Epidermal melanocyte (primary cell): ENCODE measurements at regions not wholly inside any gene's neighbourhood (a gene's known extent, or its start where the extent isn't known, plus 50 kb on each side); places are given as distances from the start of the nearest gene placed in this dataset.

ENCODE experiments used
- DNase-seq: peaks from one replicate; pipeline ENCODE4 v3.0.0; 2011; ENCODE audit warnings: low spot score; ENCODE audit not compliant: insufficient read length

DNA sequence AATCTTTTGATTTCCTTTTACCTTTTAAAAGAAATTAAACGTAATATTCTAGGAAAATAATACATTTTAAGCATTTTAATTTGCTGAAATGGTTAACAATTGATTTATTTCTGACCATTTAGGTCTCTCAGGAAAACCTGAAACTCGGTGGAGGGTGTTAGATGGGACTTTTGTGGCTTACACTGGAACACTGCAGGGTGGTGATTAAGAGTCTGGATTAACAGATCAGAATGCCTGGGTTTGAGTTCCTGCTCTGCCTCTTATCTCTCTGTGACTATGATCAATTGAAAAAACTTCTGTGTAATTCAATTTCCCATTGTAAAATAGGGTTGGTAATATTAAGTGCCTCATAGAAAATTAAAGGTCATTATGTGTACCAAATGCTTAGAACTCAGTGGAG lies 168.7 kb downstream of the UBE2E3 start:
- no peak for DNase-seq

DNA sequence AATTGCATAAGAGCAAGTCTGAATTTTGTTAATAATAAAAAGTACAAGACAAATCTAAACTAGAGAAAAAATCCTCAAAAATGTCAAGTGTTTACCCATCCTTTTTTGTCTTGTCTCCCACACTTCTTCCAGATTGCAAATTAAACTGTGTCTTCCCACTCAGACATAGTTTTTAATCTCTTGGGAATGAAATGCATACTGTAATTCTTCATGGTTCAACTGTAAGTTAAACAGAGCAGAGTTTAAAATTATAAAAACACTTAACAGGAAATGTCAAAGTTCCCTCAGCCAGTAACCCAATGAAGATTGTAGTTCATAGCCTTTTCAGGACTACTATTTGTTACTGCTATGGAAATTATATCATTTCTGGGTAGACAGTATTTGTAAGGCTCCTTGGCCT lies 171.8 kb downstream of the UBE2E3 start:
- DNase-seq, result no peak

DNA sequence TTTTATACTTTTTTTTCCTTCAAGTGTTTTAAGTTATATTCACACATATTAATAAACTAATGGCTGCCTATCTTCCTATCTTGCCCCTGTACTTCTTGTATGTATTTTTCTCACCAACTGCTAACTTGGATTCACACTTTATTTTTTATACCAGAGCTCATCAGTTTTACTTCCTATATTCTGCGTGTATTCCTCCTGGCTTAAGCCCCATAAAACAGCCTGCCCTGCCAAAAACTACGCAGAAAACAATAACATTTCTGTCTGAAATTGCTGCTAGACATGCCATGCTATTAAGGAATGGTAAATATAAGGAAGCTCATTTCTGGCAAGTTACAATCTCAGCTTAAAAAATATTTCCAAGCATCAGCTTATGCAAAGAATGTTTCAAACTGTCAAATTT lies 172.3 kb downstream of the UBE2E3 start:
- DNase-seq, result no peak

DNA sequence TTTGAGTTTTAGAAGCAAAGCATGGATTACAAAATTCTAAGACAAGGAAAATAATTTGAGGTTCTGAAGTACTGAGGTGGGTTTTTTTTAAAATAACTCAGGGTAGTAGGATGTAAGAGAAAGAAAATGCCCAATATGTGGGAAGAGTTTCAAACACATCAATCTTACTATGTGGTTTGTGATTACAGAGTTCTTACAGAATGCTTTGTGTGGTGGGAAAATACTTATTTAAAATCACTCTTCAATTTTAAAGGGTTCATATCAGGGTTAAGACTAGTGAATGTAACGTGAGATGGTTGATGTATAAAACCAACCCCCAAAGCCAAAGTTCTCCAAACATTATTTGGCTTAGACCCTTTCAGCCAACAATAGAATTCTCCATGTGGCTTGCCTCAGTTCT lies 173.5 kb downstream of the UBE2E3 start:
- no peak for DNase-seq

DNA sequence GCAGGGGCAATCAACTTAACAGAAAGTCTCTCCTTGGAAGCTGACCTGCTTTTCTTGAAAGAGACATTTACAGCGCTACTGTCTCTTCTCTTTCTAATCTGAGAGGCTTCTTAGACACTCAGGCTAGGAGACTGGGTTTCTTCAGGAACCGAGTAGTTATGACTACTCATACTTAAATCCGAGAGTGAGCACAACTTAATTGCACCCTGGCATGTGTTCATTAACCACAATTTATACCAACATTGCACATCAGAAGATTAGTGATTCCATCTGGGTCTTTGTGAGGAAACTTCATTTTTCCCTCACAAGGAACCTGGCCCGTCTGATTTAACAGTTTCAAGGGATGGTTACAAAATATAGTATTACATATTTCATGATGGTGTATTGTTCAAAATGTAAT lies 176.9 kb downstream of the UBE2E3 start:
- DNase-seq, result no peak

DNA sequence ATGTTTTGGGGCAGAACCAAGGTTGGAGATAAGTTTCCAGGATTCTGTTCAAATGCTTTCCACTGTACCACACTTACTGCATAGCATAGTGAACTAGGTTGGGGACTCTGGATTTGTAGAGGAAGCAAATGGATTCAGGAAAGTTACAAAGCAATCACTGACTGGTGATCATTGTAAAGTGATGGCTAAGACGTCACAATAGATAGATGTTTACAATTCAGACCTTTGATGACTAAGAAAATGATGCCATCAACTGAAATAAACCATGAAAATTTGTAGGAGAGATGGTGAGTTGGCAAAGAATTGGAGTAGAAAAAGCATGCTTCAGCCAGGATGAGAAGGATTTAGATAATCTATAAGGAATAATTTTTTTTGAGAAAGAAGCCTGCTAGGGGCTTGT lies 178.0 kb downstream of the UBE2E3 start:
- no peak for DNase-seq

DNA sequence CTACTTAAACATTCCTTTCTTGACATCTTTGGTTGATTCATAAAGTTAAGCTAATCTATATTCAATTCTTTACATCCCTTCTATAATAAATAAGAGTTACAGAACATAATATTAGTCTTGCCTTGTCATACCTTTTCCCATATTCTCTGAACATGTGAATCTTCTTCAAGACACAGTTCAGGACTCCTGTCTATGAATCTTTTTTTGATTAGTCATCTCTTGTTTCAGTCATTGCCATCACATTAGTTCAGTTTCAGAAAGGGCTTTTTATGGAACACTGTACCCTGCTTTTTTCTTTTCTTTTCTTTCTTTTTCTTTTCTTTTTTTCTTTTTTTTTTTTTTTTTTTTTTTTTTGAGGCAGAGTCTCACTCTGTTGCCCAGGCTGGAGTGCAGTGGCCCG lies 181.2 kb downstream of the UBE2E3 start:
- no peak for DNase-seq

DNA sequence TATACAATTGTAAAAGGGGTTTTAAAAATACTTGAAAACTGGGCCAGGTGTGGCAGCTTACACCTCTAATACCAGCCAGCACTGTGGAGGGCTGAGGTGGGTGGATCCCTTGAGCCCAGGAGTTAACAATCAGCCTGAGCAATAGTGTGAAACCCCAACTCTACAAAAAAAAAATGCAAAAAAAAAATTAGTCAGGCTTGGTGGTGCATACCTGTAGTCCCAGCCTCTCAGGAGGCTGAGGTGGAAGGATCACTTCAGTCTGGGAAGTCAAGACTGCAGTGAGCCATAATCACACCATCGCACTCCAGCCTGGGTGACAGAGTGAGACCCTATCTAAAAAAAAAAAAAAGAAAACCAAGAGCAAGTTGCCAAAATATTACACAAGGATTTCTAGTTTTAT lies 182.7 kb downstream of the UBE2E3 start:
- no peak for DNase-seq

DNA sequence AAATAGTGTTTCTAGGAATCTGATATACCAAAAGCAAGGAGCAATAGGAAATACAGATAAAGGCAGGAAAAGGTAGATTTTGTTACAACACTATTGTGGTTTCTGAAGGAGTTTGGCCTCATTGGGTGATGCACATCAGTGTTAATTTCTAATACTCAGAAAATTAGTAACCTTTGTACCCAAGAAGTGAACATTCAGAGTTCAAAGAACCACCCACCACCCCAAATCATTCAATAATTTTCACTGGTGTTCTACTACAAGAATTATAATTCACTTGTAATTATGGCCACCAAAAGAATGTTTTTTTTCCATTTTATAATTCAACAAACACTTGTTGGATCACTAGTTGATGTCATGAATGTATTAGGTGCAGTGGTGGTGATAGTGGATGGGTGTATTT lies 183.3 kb downstream of the UBE2E3 start:
- no peak for DNase-seq

DNA sequence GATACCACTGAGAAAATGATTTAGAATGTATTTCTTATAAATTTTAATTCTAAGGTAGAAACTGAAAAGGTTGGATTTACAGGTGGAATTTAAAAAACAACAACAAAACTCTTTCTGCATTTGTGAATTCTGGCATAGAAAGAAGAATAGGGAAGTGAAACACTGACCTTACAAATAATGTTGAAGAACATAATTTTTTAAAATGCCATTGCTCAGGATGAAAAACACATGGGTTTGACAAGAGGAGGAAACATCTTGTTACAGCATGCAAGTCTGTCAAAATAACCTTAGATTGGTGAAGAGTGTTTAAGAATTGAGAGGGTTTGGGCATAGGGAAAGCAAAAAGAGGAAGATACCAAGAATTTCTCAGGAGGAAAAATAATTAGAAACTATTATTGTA lies 184.3 kb downstream of the UBE2E3 start:
- DNase-seq, result no peak

DNA sequence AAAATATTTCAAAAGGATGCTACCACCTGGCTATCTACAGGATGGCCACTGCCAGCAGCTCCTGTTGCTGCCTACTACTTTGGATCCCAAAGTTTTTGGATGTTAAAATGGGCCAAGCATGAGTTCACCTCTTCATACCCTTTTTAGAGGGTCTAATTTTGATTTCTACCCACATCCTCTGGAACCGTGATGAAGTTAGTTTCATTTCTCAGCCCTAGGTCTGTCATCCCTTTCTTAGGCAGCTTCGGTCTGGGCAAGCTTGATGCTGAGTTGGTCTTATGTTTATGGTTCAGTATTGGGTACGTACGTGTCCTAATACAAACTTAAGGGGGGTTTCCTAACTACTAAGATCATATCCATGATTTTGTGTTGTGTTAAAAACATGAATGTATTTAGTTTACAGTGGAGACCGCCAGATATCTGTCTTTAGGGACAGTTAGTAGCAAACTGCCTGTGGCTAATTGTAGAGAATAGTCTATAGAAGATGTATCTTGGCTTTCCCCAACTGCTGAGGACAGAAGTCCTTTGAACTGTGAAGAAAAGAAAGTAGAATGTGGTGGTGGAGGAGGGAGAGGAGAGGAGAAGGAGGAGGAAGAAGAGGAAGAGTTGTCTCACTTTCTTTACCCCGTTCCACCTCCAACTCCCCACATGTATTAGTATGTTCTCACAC lies 184.9 kb downstream of the UBE2E3 start:
- DNase-seq, result no peak

DNA sequence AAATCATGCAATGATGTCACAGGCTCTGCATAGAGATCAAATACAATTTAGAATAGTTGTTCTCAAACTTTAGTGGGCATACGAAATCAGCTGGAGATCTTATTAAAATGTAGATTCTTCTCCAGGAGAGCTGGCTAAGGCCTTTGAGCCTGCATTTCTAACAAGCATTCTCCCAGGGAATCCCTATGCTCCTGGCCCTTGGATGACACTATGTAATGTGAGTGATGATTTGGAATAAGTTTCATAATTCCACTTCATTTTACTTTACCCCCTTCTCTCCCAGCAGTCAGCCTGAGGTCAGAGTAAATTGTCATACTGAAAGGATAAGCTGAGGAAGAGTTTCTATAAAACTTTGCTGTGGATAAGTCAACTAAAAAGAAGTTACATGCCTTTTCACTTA lies 189.1 kb downstream of the UBE2E3 start:
- no peak for DNase-seq

DNA sequence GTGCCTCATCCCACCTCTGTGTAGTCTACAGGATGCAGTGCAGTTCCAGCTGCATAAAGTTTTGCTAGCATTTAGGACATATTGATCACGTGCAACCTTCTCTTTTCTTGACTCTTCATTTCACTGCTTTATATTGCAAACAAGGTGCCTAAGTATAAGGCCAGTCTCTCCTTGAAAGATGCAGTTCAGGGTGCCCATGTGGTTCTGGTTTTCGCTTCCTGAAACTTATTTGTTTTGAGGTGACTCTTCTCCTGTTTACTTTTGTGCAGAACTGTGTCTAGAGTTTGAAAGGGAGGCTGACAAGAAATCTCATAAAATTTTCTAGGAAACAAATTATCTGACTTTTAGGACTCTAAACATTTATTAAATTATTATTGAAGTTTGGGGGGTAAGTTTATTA lies 189.9 kb downstream of the UBE2E3 start:
- no peak for DNase-seq

DNA sequence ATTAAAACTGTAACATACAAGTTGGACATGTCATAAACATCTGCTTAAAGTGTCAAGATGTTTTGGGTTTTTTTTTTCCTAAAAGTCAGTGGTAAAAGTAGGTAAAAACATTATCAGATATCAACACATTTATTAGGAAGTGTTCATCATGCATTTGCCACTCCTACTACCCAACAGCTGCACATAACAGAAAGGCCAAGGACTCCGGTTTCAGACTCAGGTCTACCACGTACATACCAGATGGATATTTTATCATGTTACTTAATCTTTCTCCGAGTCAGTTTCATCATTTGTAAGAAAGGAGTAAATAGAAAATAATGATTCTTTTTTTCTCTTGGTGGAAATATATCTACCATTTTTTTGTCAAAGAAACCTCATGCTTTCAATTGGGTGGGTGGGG lies 192.3 kb downstream of the UBE2E3 start:
- DNase-seq, result no peak

DNA sequence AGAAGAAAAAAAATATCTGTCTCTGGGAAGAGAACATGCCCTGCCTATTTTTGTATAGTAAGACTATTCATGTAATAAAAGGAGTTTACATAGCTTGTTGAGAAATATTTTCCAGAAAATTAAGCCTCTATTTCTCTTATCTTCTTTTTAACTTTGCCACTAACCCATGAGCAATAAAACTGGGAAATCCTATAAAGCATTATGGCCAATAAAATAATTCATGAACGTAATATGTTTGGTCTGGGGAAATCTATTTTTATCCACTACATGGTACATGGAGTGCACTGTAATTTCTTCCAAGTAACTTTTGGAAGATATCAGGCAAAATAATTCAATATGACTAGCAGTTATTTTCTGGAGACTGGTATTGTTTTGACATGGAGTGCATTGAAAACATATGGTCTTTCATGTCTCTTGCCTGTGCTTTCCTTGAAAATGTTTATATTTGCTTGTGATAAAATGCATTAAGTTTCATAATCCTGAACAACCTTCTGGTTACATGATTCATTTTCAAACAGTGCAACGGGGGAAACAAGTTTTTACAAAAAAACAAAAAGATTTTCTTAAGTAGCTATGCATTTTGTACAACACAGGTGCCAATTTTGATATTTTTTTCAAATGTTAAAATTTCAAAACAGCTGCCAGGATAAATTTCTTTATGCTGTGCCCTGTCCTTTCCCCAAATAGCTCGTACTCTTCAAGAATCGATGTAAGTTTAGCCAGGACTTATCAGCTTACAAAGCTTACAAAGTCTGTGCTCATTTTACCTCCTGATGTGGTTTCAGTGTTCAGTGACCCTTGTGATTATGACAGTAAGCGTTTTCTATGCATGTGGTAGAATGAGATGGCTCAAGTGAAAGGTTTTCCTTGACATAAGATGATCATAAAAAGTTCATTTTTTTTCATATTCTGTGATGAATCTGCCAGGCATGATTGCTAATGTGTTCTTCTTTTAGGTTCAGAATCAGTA lies 194.5 kb downstream of the UBE2E3 start:
- no peak for DNase-seq

DNA sequence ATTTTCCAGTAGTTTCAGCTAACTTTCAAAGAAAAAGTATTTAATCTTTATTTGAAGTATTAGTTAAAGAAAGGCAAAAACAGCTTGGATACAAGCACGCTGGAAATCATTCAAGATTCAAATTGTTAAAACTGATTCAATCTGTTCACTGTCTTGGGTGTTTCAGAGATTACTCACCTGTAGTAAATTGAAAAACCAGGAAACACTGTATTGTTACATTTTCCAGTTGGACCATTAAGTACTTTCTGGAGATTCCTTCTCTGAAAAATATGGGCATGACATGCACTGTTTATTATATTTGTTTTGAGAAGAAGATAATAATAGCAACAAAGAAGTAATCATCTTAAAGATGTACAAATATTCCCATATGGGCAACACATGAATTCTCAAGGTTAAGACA lies 196.1 kb downstream of the UBE2E3 start:
- no peak for DNase-seq

DNA sequence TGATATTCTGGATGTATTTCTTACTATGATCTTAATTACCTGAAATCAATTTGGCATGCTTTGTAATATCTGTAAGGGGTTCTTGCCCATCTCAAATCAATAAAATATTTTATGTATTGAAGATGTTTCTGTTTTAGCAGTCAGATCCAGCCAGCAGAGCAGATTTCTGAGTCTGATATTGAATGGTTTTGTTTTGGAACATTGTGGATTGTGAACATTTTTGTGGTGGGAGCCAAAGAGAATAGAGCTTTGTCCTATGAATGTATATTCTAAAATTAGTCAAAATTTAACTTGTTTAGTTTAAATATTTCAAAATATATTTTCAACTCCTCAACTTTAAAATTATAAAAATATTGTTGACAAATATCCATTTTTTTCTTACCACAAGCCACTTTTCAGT lies 197.0 kb downstream of the UBE2E3 start:
- DNase-seq, result no peak

DNA sequence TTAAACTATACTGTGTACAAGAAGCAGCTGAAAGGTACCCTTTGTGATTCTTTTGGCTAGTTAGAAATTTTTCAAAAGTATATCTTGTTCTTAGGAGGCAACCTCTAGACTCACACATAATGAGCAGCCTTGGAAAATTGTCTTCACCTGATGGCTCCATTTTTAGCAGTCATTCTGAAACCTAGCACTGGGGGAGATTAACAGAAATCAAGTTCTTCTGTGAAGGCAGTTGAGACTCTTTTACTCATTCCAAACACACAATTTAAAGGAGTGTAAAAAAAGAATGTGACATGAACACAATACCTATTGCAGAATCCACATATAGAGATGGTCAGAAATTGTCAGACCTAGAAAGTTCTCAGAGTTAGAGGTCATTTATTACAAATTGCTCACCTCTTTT lies 197.7 kb downstream of the UBE2E3 start:
- no peak for DNase-seq

DNA sequence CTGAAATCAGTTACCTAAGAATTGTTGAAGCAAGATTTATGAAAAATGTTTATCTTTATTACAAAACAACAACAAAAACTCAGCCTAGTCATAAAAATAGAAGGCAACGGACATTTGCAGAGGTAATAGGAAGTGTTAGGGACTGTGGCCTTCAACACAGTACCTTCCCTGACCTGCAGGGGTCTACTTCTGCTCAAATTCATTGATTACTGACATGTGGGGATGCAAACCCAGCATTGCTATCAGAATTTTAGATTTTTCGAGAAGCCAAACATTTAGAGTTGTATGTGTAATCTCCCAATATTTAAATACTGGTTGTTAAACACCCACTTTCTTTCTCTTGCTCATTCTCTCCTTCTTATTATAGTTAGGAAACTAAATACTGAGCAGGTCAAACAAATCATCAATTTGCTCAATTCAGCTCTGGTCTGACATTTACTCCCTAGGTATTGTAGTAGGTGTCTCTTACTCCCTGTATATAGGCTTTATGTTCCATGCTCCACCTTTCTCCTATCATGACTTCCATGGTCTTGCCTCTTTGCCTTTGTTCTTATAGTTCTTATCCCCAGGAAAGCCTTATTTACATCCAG lies 198.5 kb downstream of the UBE2E3 start:
- DNase-seq, result no peak

DNA sequence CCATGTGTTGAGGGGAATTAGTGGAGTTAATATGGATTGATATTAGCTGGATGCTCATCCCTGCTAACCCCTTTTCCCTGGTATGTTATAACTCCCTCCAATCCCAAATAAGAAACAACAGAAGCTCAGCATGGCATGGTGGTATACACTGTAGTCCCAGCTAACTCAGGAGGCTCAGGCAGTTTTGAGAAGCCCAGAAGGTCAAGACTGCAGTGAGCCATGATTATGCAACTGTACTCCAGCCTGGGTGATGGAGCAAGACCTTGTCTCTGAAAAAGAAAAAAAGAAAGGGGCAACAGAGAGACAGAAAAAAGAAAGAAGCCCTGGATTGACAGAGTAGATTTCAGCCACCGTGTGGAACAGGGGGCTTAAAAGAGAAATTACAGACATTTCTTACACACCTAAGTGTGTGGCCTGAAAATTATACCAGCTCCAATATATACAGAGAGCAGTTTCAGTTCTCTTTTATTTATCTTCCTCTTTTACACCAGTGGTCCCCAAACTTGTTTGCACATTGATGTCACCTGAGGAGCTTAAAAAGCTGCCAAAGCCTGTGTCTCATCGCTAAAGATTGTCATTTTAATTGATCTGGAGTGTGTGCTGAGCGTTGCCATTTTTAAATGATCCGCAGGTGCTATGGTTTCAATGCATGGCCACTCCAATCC lies 203.6 kb downstream of the UBE2E3 start:
- DNase-seq, result no peak

DNA sequence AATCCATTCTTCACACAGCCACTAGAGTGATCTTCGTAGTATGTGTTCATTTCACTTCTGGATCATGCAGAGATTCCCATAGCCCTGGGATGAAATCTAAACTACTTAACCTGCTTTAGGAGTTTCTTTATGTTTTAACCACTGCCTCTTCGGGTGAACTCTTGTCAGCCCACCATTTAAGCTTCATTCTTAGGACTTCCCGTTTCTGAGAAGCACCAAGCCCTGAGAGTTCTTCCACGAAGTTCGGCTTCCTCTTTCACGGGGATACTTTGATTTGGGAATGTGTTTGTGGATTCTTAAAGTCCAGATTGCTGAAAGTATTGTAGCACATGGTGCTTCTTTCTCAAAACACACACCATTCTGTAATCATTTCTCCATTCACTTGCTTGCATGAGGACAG lies 205.0 kb downstream of the UBE2E3 start:
- no peak for DNase-seq

DNA sequence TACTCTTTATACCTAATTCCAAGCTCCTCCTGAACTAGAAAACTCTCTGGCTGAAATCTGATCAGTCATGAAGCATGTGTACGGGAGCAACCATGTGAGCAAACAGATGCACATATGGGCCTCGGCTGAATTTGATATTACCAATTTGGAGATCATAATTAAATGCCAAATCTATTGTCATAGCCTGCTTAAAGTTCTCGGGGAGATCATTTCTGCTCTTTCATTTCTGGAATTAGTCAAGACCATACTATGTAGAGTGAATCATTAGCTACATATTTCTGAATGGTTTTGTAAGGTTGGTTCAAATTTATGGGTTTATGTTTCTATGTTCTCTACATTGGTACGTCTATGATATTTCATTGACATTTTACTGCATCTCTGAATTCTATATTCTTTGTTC lies 205.5 kb downstream of the UBE2E3 start:
- DNase-seq, result no peak
